ENCODE measurements at regions not wholly inside any gene's neighbourhood (a gene's known extent, or its start where the extent isn't known, plus 50 kb on each side); places are given as distances from the start of the nearest gene placed in this dataset.

- no peak for TF ChIP-seq CTCF (IDR thresholded peaks at IDR 0.05)
- TF ChIP-seq POLR2A (IDR thresholded peaks at IDR 0.05), result no peak
Observed at GRCh38 chrX:131840799-131841495, 182.2 kb upstream of the STK26 start.
